ENCODE measurements at regions not wholly inside any gene's neighbourhood (a gene's known extent, or its start where the extent isn't known, plus 50 kb on each side); places are given as distances from the start of the nearest gene placed in this dataset.

DNA sequence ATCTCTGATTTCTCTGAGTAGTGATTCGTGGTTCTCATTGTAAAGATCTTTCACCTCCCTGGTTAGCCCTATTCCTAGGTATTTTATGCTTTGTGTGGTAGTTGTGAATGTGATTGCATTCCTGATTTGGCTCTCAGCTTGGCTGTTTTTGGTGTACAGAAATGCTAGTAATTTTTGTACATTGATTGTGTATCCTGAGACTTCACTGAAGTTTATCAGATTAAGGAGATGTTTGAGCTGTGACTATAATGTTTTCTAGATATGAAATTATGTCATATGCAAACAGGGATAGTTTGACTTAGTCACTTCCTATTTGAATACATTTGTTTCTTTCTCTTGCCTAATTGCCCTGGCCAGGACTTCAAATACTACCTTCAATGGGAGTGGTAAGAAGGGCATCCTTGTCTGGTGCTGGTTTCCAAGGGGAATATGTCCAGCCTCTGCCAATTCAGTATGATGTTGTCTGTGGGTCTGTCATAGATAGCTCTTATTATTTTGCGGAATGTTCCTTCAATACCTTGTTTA is 251.9 kb upstream of the ZNF804A start:
- H3K4me3 ChIP-seq (ENCODE audit: low read depth, low read length), result no peak overlapping the region
- TF ChIP-seq, protein P1, sequence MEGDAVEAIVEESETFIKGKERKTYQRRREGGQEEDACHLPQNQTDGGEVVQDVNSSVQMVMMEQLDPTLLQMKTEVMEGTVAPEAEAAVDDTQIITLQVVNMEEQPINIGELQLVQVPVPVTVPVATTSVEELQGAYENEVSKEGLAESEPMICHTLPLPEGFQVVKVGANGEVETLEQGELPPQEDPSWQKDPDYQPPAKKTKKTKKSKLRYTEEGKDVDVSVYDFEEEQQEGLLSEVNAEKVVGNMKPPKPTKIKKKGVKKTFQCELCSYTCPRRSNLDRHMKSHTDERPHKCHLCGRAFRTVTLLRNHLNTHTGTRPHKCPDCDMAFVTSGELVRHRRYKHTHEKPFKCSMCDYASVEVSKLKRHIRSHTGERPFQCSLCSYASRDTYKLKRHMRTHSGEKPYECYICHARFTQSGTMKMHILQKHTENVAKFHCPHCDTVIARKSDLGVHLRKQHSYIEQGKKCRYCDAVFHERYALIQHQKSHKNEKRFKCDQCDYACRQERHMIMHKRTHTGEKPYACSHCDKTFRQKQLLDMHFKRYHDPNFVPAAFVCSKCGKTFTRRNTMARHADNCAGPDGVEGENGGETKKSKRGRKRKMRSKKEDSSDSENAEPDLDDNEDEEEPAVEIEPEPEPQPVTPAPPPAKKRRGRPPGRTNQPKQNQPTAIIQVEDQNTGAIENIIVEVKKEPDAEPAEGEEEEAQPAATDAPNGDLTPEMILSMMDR (IDR thresholded peaks at IDR 0.05; ENCODE audit: low read depth, low read length), result no peak
- in situ Hi-C loops (cut with HindIII; ENCODE audit: low sequenced_read_pairs), result no loop called here
- DNase-seq (ENCODE audit: low read depth, low spot score), result no peak

DNA sequence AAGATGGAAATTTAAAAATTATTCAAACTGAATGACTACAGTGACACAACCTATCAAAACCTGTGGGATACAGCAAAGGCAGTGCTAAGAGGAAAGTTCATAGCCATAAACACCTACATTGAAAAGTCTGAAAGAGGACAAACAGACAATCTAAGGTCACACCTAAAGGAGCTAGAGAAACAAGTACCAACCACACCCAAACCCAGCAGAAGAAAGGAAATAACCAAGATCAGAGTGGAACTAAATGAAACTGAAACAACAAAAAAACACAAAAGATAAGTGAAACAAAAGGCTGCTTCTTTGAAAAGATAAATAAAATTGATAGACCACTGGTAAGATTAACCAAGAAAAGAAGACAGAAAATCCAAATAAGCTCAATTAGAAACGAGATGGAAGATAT is 247.2 kb upstream of the ZNF804A start:
- no peak overlapping the region for H3K4me3 ChIP-seq (ENCODE audit: low read depth, low read length)
- TF ChIP-seq, protein P1 (IDR thresholded peaks at IDR 0.05; ENCODE audit: low read depth, low read length), result no peak
- in situ Hi-C loops (cut with HindIII; ENCODE audit: low sequenced_read_pairs), result no loop called here
- DNase-seq (ENCODE audit: low read depth, low spot score), result no peak

DNA sequence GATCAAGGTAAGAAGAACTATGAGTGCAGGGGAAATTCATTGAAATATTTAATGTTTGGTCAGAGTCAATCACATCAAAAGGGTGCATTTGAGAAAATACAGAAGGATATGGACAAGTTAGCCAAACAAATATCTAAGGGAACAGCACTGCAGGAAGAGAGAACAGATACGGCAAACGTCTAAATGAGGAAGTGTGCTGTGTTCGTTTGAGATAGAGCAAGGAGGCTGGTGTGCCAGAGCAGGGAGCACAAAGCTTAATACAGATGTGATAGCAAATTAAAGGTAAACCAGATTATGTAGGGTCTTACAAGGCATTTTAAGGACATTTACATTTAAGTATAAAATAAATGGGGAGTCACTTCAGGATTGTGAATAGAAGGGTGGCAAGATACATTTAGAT is 241.3 kb upstream of the ZNF804A start:
- TF ChIP-seq, protein P1 (IDR thresholded peaks at IDR 0.05; ENCODE audit: low read depth, low read length), result no peak
- DNase-seq (ENCODE audit: low read depth, low spot score), result no peak
- no peak overlapping the region for H3K4me3 ChIP-seq (ENCODE audit: low read depth, low read length)
- in situ Hi-C loops (cut with HindIII; ENCODE audit: low sequenced_read_pairs), result no loop called here

DNA sequence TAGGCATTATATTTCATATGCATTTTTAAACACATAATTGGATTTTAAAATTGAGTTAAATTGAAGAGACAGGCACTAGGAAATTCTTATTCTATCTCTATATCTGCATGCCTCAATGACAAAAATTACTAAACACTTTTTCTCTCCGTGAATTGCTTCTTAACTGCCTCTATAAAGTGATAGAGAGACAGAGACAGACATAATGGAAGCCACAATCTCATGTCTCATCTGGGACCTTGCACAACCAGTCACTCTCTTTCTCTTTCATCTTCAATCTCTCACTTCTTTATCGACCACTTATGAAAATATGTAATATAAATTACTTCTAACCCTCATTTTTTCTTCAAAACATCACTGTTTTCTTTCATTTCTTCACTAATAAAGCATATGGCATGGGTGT is 238.9 kb upstream of the ZNF804A start:
- no peak for DNase-seq (ENCODE audit: low read depth, low spot score)
- H3K4me3 ChIP-seq (ENCODE audit: low read depth, low read length), result no peak overlapping the region
- in situ Hi-C loops (cut with HindIII; ENCODE audit: low sequenced_read_pairs), result no loop called here
- TF ChIP-seq, protein P1 (IDR thresholded peaks at IDR 0.05; ENCODE audit: low read depth, low read length), result no peak

DNA sequence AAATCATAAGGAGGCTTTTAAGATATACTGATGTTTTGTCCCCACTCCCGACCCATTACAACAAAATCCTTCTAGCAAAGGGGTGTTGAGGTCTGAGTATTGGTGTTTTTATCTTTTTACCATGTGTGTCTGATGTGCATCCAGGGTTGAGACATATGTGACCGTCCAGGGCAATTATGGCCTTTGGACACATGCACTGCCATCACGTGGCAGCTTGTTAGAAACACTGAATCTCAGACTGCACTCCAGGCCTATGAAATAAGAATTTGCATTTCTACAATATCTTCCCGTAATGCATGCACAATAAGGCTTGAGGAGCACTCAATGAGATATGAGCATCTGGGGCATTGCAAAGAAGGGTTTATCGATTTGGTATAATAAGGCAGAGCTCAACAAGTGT is 235.1 kb upstream of the ZNF804A start:
- TF ChIP-seq, protein P1 (IDR thresholded peaks at IDR 0.05; ENCODE audit: low read depth, low read length), result no peak
- no peak overlapping the region for H3K4me3 ChIP-seq (ENCODE audit: low read depth, low read length)
- no peak for DNase-seq (ENCODE audit: low read depth, low spot score)
- in situ Hi-C loops (cut with HindIII; ENCODE audit: low sequenced_read_pairs), result no loop called here

DNA sequence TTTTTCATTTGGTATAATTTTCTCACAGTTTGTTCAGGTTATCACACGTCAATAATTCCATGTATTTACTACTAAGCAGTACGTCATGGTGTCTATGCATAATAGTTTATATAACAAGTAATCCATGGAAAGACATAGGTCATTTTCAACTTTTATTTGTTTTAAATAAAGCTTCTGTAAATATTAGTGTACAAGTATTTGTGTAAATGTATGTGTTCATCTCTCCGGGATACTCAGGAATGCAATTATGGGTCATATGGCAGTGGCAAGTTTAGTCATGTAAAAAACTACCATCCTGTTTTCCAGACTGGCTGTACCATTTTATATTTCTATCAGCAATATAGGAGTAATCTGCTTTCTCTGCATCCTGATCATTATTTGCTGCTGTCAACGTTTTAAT is 231.1 kb upstream of the ZNF804A start:
- in situ Hi-C loops (cut with HindIII; ENCODE audit: low sequenced_read_pairs), result no loop called here
- DNase-seq (ENCODE audit: low read depth, low spot score), result no peak
- no peak overlapping the region for H3K4me3 ChIP-seq (ENCODE audit: low read depth, low read length)
- TF ChIP-seq, protein P1 (IDR thresholded peaks at IDR 0.05; ENCODE audit: low read depth, low read length), result no peak

DNA sequence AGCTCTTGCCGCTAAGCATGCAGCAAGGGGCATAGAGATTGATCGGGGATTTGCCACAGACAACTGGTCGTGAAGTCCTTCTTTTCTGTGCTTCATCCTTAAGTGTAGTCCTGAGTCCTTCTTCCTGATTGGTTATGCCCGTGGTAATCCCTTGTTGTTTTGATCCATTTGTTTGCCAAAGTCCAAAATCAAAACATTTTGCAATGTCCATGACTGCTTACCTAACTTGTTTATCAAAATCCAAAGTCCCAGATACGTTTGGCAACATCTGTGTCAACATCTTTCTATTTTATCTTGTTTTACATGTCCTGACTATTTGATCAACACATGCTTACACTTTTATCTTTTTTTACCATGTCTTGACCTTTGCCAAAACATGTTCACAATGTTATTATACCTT is 229.0 kb upstream of the ZNF804A start:
- TF ChIP-seq, protein P1 (IDR thresholded peaks at IDR 0.05; ENCODE audit: low read depth, low read length), result no peak
- no peak for DNase-seq (ENCODE audit: low read depth, low spot score)
- in situ Hi-C loops (cut with HindIII; ENCODE audit: low sequenced_read_pairs), result no loop called here
- no peak overlapping the region for H3K4me3 ChIP-seq (ENCODE audit: low read depth, low read length)
